ENCODE measurements at regions not wholly inside any gene's neighbourhood (a gene's known extent, or its start where the extent isn't known, plus 50 kb on each side); places are given as distances from the start of the nearest gene placed in this dataset.

GRCh38 chr1:87760155-87760554, 431.5 kb downstream of the LMO4 start:
- peak; percentile 38 for DNase-seq (ENCODE audit: low read depth)
- H3K4me3 ChIP-seq (ENCODE audit: control insufficient read depth, low read depth, low read length), result no peak overlapping the region
- no peak for TF ChIP-seq CTCF (conservative IDR thresholded peaks at IDR 0.05; ENCODE audit: control insufficient read depth, insufficient read depth, low read depth, low read length)

- TF ChIP-seq CTCF (conservative IDR thresholded peaks at IDR 0.05; ENCODE audit: control insufficient read depth, insufficient read depth, low read depth, low read length), result no peak
- H3K4me3 ChIP-seq (ENCODE audit: control insufficient read depth, low read depth, low read length), result no peak overlapping the region
- no peak for DNase-seq (ENCODE audit: low read depth)
Measured at GRCh38 chr1:87760654-87761053, 432.0 kb downstream of the LMO4 start.

GRCh38 chr1:87763483-87763882, 434.8 kb downstream of the LMO4 start:
- no peak for TF ChIP-seq CTCF (conservative IDR thresholded peaks at IDR 0.05; ENCODE audit: control insufficient read depth, insufficient read depth, low read depth, low read length)
- no peak overlapping the region for H3K4me3 ChIP-seq (ENCODE audit: control insufficient read depth, low read depth, low read length)
- DNase-seq (ENCODE audit: low read depth), result peak; percentile 23

GRCh38 chr1:87765057-87765680, 436.5 kb downstream of the LMO4 start:
- DNase-seq (ENCODE audit: low read depth), result no peak
- no peak for TF ChIP-seq CTCF (conservative IDR thresholded peaks at IDR 0.05; ENCODE audit: control insufficient read depth, insufficient read depth, low read depth, low read length)

GRCh38 chr1:87765681-87766070, 437.0 kb downstream of the LMO4 start:
- TF ChIP-seq CTCF (conservative IDR thresholded peaks at IDR 0.05; ENCODE audit: control insufficient read depth, insufficient read depth, low read depth, low read length), result no peak
- peak; percentile 89 for DNase-seq (ENCODE audit: low read depth)
- H3K4me3 ChIP-seq (ENCODE audit: control insufficient read depth, low read depth, low read length), result no peak overlapping the region

More at GRCh38 chr1:87765057-87765680, 436.5 kb downstream of the LMO4 start:
- H3K4me3 ChIP-seq (ENCODE audit: control insufficient read depth, low read depth, low read length), result no peak overlapping the region

- TF ChIP-seq CTCF (conservative IDR thresholded peaks at IDR 0.05; ENCODE audit: control insufficient read depth, insufficient read depth, low read depth, low read length), result no peak
- no peak overlapping the region for H3K4me3 ChIP-seq (ENCODE audit: control insufficient read depth, low read depth, low read length)
- DNase-seq (ENCODE audit: low read depth), result peak; percentile 38
Measured at GRCh38 chr1:87766737-87767136, 438.1 kb downstream of the LMO4 start.

GRCh38 chr1:87778896-87779295, 450.2 kb downstream of the LMO4 start:
- no peak for DNase-seq (ENCODE audit: low read depth)
- TF ChIP-seq CTCF (conservative IDR thresholded peaks at IDR 0.05; ENCODE audit: control insufficient read depth, insufficient read depth, low read depth, low read length), result no peak
- no peak overlapping the region for H3K4me3 ChIP-seq (ENCODE audit: control insufficient read depth, low read depth, low read length)

Measured in fibroblast of mammary gland (primary cell).